Chondrocyte (in vitro differentiated cells): ENCODE measurements at regions not wholly inside any gene's neighbourhood (a gene's known extent, or its start where the extent isn't known, plus 50 kb on each side); places are given as distances from the start of the nearest gene placed in this dataset.

ENCODE experiments used
- DNase-seq: peaks from one replicate; pipeline ENCODE4 v3.0.0; 2021; ENCODE audit warnings: mixed read lengths, low spot score
- H3K27ac Mint-ChIP-seq: one replicate; pipeline ENCODE4 v1.8.0; 2021; ENCODE audit warnings: mild to moderate bottlenecking, moderate library complexity, mixed read lengths; ENCODE audit not compliant: unreplicated experiment
- H3K27me3 Mint-ChIP-seq: 2 replicates; pipeline ENCODE4 v1.8.0; 2021; ENCODE audit warnings: low read depth, mixed read lengths
- H3K36me3 Mint-ChIP-seq: 2 replicates; pipeline ENCODE4 v1.8.0; 2021; ENCODE audit warnings: low read depth, mixed read lengths
- H3K4me1 Mint-ChIP-seq: 2 replicates; pipeline ENCODE4 v1.8.0; 2021; ENCODE audit warnings: low read depth, mild to moderate bottlenecking, mixed read lengths
- H3K4me3 Mint-ChIP-seq: one replicate; pipeline ENCODE4 v1.8.0; 2021; ENCODE audit warnings: mild to moderate bottlenecking, moderate library complexity, mixed read lengths; ENCODE audit not compliant: unreplicated experiment
- H3K9me3 Mint-ChIP-seq: 2 replicates; pipeline ENCODE4 v1.8.0; 2021; ENCODE audit warnings: low read depth, mixed read lengths
- CTCF ChIP-seq: fragments of 200-600 bp; sonication (generic); IDR thresholded peaks from 2 replicates; pipeline ENCODE4 v1.5.0; 2021; ENCODE audit warnings: antibody characterized with exemption, mild to moderate bottlenecking, moderate library complexity

GRCh38 chr2:22340716-22341115 lies 1044.3 kb upstream of the KLHL29 start:
- no peaks in the 10 kb centered on the region for H3K9me3 Mint-ChIP-seq
- no peak overlapping the region for H3K4me3 Mint-ChIP-seq
- no peak overlapping the region for H3K27ac Mint-ChIP-seq
- no peak for TF ChIP-seq CTCF
- H3K27me3 Mint-ChIP-seq, result no peaks in the 10 kb centered on the region
- no peaks in the 10 kb centered on the region for H3K36me3 Mint-ChIP-seq
- no peaks in the 10 kb centered on the region for H3K4me1 Mint-ChIP-seq
- DNase-seq, result no peak

- Mint-ChIP-seq H3K27me3 (peaks cover 8% of the 10 kb centered on the region), H3K27ac (no peak overlapping the region), H3K4me1 (no peaks in the 10 kb centered on the region), H3K36me3 (no peaks in the 10 kb centered on the region), H3K4me3 (no peak overlapping the region), H3K9me3 (no peaks in the 10 kb centered on the region)
- no peak for DNase-seq
- TF ChIP-seq CTCF, result no peak
Measured at GRCh38 chr2:22347306-22347705, 1037.7 kb upstream of the KLHL29 start.

GRCh38 chr2:22350621-22351020 lies 1034.4 kb upstream of the KLHL29 start:
- H3K9me3 Mint-ChIP-seq, result no peaks in the 10 kb centered on the region
- no peak overlapping the region for H3K27ac Mint-ChIP-seq
- H3K4me3 Mint-ChIP-seq, result no peak overlapping the region
- no peak for DNase-seq
- no peaks in the 10 kb centered on the region for H3K36me3 Mint-ChIP-seq
- no peaks in the 10 kb centered on the region for H3K4me1 Mint-ChIP-seq
- TF ChIP-seq CTCF, result no peak
- peaks cover 9% of the 10 kb centered on the region for H3K27me3 Mint-ChIP-seq

- Mint-ChIP-seq H3K27me3 (peaks cover 9% of the 10 kb centered on the region), H3K4me3 (no peak overlapping the region), H3K9me3 (no peaks in the 10 kb centered on the region), H3K4me1 (no peaks in the 10 kb centered on the region), H3K36me3 (no peaks in the 10 kb centered on the region), H3K27ac (no peak overlapping the region)
- DNase-seq, result no peak
- TF ChIP-seq CTCF, result peak; percentile 90
Measured at GRCh38 chr2:22355816-22356433, 1029.1 kb upstream of the KLHL29 start.

GRCh38 chr2:22359071-22359672 lies 1025.8 kb upstream of the KLHL29 start:
- Mint-ChIP-seq H3K4me3 (no peak overlapping the region), H3K36me3 (no peaks in the 10 kb centered on the region), H3K4me1 (no peaks in the 10 kb centered on the region), H3K27ac (no peak overlapping the region), H3K27me3 (peaks cover 13% of the 10 kb centered on the region), H3K9me3 (peaks cover 3% of the 10 kb centered on the region)
- TF ChIP-seq CTCF, result no peak
- DNase-seq, result no peak
